GM12891 (cell line): ENCODE measurements at regions not wholly inside any gene's neighbourhood (a gene's known extent, or its start where the extent isn't known, plus 50 kb on each side); places are given as distances from the start of the nearest gene placed in this dataset.

ENCODE experiments used
- PAX5 ChIP-seq: IDR thresholded peaks from 2 replicates; pipeline ENCODE4 v1.6.1; 2011; ENCODE audit warnings: low read length, moderate library complexity, mild to moderate bottlenecking; ENCODE audit not compliant: insufficient read depth, severe bottlenecking
- POLR2A ChIP-seq: IDR thresholded peaks from 2 replicates; pipeline ENCODE4 v1.6.1; 2011; ENCODE audit warnings: low read depth, low read length, control low read depth
- POLR2AphosphoS5 ChIP-seq: IDR thresholded peaks from 2 replicates; pipeline ENCODE4 v1.6.1; 2011; ENCODE audit warnings: low read depth, low read length, control low read depth
- POU2F2 ChIP-seq: IDR thresholded peaks from 2 replicates; pipeline ENCODE4 v1.6.1; 2011; ENCODE audit warnings: low read depth, mild to moderate bottlenecking, control low read depth, low read length, moderate library complexity
- SPI1 ChIP-seq: IDR thresholded peaks from 2 replicates; pipeline ENCODE4 v1.6.1; 2011; ENCODE audit warnings: low read depth, low read length, control low read depth
- TAF1 ChIP-seq: IDR thresholded peaks from 2 replicates; pipeline ENCODE4 v1.6.1; 2011; ENCODE audit warnings: low read depth, low read length, control low read depth

DNA sequence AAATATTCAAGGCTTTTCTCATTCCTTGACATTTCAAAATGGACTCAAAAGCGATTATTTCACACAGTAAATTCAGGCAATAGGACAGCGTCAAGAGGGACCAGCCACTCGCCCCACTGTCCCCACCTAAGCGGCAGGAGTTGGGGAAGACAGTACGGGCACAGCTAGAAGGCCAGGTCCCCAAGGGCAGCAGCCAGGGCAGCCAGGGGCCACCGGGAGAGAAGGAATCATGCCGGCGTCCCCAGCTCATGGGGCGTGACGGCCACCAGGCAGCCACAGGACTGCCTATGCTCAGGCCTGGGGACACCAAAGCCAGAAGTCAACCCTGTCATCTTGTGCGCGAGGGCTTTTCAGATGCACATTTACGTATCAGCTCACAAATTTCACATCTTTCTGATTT lies 225.7 kb upstream of the PPP2R2D start:
- TF ChIP-seq POLR2A (no peak), POLR2AphosphoS5 (no peak), TAF1 (no peak), SPI1 (no peak), PAX5 (no peak), POU2F2 (no peak)
